Fibroblast of the aortic adventitia (primary cell): ENCODE measurements at regions not wholly inside any gene's neighbourhood (a gene's known extent, or its start where the extent isn't known, plus 50 kb on each side); places are given as distances from the start of the nearest gene placed in this dataset.

Source experiments
- DNase-seq: peaks from one replicate; pipeline ENCODE4 v3.0.0-alpha.2; 2010; ENCODE audit warnings: low read depth
- H3K4me3 ChIP-seq: 2 replicates; pipeline ENCODE4 v1.5.1; 2011; ENCODE audit warnings: low read depth, mild to moderate bottlenecking, control low read depth, low read length, moderate library complexity
- CTCF ChIP-seq: IDR thresholded peaks from 2 replicates; pipeline ENCODE4 v1.5.1; 2011; ENCODE audit warnings: mild to moderate bottlenecking, low read length, control low read depth, inconsistent platforms; ENCODE audit not compliant: insufficient read depth

GRCh38 chr4:20493761-20494353 is 206.4 kb upstream of the PACRGL start:
- peak; percentile 53 for DNase-seq
- no peak overlapping the region for H3K4me3 ChIP-seq
- no peak for TF ChIP-seq CTCF

GRCh38 chr4:20496068-20496467 is 204.2 kb upstream of the PACRGL start:
- no peak for TF ChIP-seq CTCF
- no peak overlapping the region for H3K4me3 ChIP-seq
- DNase-seq: no peak

- TF ChIP-seq CTCF: no peak
- no peak for DNase-seq
- no peak overlapping the region for H3K4me3 ChIP-seq
Observed at GRCh38 chr4:20504146-20504545, 196.1 kb upstream of the PACRGL start.

GRCh38 chr4:20505927-20506326 is 194.3 kb upstream of the PACRGL start:
- no peak for DNase-seq
- no peak for TF ChIP-seq CTCF

GRCh38 chr4:20506827-20507226 is 193.4 kb upstream of the PACRGL start:
- peak; percentile 93 for DNase-seq

More at GRCh38 chr4:20505927-20506326, 194.3 kb upstream of the PACRGL start:
- H3K4me3 ChIP-seq: no peak overlapping the region

GRCh38 chr4:20509315-20509714 is 190.9 kb upstream of the PACRGL start:
- no peak for TF ChIP-seq CTCF
- no peak for DNase-seq
- H3K4me3 ChIP-seq: no peak overlapping the region

More at GRCh38 chr4:20506827-20507226, 193.4 kb upstream of the PACRGL start:
- H3K4me3 ChIP-seq: no peak overlapping the region
- no peak for TF ChIP-seq CTCF
